CD8-positive, alpha-beta memory T cell (primary cell): ENCODE measurements at regions not wholly inside any gene's neighbourhood (a gene's known extent, or its start where the extent isn't known, plus 50 kb on each side); places are given as distances from the start of the nearest gene placed in this dataset.

Experiments
- CTCF ChIA-PET: fragments of 350-600 bp; sonication (Branson Sonifier 250); formaldehyde crosslinking; loops from one replicate; lab custom pipeline; 2021; ENCODE audit warnings: antibody characterized with exemption; lab: Charles Lee
- POLR2A ChIA-PET: fragments of 350-600 bp; sonication (Branson Sonifier 250); formaldehyde crosslinking; loops from one replicate; lab custom pipeline; 2021; ENCODE audit warnings: antibody characterized with exemption; lab: Charles Lee
- DNase-seq, 5 donors: peaks; one replicate each; pipeline versions ENCODE4 v3.0.0 to v3.0.0-alpha.2; 2020 to 2022; ENCODE audit warnings: mixed read lengths in 1 of 5
- H3K27ac ChIP-seq: one replicate; pipeline ENCODE4 v1.7.0; 2013; ENCODE audit warnings: low read depth, mild to moderate bottlenecking, low read length, moderate library complexity
- H3K27me3 ChIP-seq: 2 replicates; pipeline ENCODE4 v1.7.0; 2013; ENCODE audit warnings: low read length, mild to moderate bottlenecking; ENCODE audit not compliant: insufficient read depth, poor library complexity, severe bottlenecking
- H3K36me3 ChIP-seq: 2 replicates; pipeline ENCODE4 v1.7.0; 2013; ENCODE audit warnings: mild to moderate bottlenecking, low read length, moderate library complexity; ENCODE audit not compliant: insufficient read depth
- H3K4me1 ChIP-seq: 2 replicates; pipeline ENCODE4 v1.7.0; 2013; ENCODE audit warnings: mild to moderate bottlenecking, low read length, moderate library complexity; ENCODE audit not compliant: insufficient read depth
- H3K4me3 ChIP-seq: 2 replicates; pipeline ENCODE4 v1.7.0; 2013; ENCODE audit warnings: mild to moderate bottlenecking, low read length
- H3K9me3 ChIP-seq: 2 replicates; pipeline ENCODE4 v1.7.0; 2013; ENCODE audit warnings: mild to moderate bottlenecking, low read length
- H3K27ac Mint-ChIP-seq, 8 donors: one replicate each; pipeline ENCODE4 v1.8.0; 2020 to 2021; ENCODE audit warnings: mixed read lengths in 8 of 8, mild to moderate bottlenecking in 6 of 8, inconsistent platforms in 3 of 8, moderate library complexity in 3 of 8
- H3K27me3 Mint-ChIP-seq, 2 donors: one replicate each; pipeline ENCODE4 v1.8.0; 2020 to 2021; ENCODE audit warnings: mixed read lengths in 2 of 2, mild to moderate bottlenecking in 1 of 2, moderate library complexity in 1 of 2
- H3K36me3 Mint-ChIP-seq, 3 donors: one replicate each; pipeline ENCODE4 v1.8.0; 2020 to 2021; ENCODE audit warnings: mixed read lengths in 3 of 3, inconsistent platforms in 1 of 3, mild to moderate bottlenecking in 1 of 3
- H3K4me1 Mint-ChIP-seq, 3 donors: one replicate each; pipeline ENCODE4 v1.8.0; 2020 to 2021; ENCODE audit warnings: mixed read lengths in 3 of 3, inconsistent platforms in 1 of 3, mild to moderate bottlenecking in 1 of 3
- H3K4me3 Mint-ChIP-seq, 7 donors: one replicate each; pipeline ENCODE4 v1.8.0; 2020 to 2021; ENCODE audit warnings: mixed read lengths in 7 of 7, mild to moderate bottlenecking in 6 of 7, moderate library complexity in 4 of 7, inconsistent platforms in 2 of 7
- H3K9me3 Mint-ChIP-seq, 5 donors: one replicate each; pipeline ENCODE4 v1.8.0; 2020 to 2022; ENCODE audit warnings: mixed read lengths in 5 of 5, mild to moderate bottlenecking in 3 of 5, moderate library complexity in 2 of 5, inconsistent platforms in 1 of 5

GRCh38 chr3:163315786-163316185 lies 1762.5 kb downstream of the SI start:
- Histone ChIP-seq H3K9me3 (no peaks in the 10 kb centered on the region), H3K36me3 (no peaks in the 10 kb centered on the region), H3K27me3 (no peaks in the 10 kb centered on the region), H3K27ac (no peak overlapping the region), H3K4me3 (no peak overlapping the region), H3K4me1 (no peaks in the 10 kb centered on the region)
- H3K9me3 Mint-ChIP-seq: peaks cover 5 to 27% (median 17%) of the 10 kb centered on the region in 5 donors
- H3K4me3 Mint-ChIP-seq: no peak overlapping the region
- DNase-seq: no peak
- ChIA-PET CTCF (no interaction called here), POLR2A (no interaction called here)
- H3K27me3 Mint-ChIP-seq: no peaks in the 10 kb centered on the region
- H3K4me1 Mint-ChIP-seq: no peaks in the 10 kb centered on the region
- no peaks in the 10 kb centered on the region for H3K36me3 Mint-ChIP-seq
- no peak overlapping the region for H3K27ac Mint-ChIP-seq

GRCh38 chr3:163306405-163306804 lies 1771.9 kb downstream of the SI start:
- Mint-ChIP-seq H3K9me3 (peaks cover 13 to 47% (median 19%) of the 10 kb centered on the region in 5 donors), H3K27me3 (no peaks in the 10 kb centered on the region), H3K4me3 (no peak overlapping the region), H3K4me1 (no peaks in the 10 kb centered on the region), H3K27ac (no peak overlapping the region), H3K36me3 (no peaks in the 10 kb centered on the region)
- Histone ChIP-seq H3K27ac (no peak overlapping the region), H3K27me3 (no peaks in the 10 kb centered on the region), H3K4me1 (no peaks in the 10 kb centered on the region), H3K36me3 (no peaks in the 10 kb centered on the region), H3K9me3 (no peaks in the 10 kb centered on the region), H3K4me3 (no peak overlapping the region)
- no peak for DNase-seq
- CTCF ChIA-PET: no interaction called here
- POLR2A ChIA-PET: no interaction called here

- H3K4me1 ChIP-seq: no peaks in the 10 kb centered on the region
- no peak for DNase-seq
- no peaks in the 10 kb centered on the region for H3K9me3 ChIP-seq
- H3K4me3 Mint-ChIP-seq: no peak overlapping the region
- no peaks in the 10 kb centered on the region for H3K27me3 ChIP-seq
- ChIA-PET POLR2A (no interaction called here), CTCF (no interaction called here)
- no peaks in the 10 kb centered on the region for H3K27me3 Mint-ChIP-seq
- no peak overlapping the region for H3K27ac ChIP-seq
- H3K36me3 Mint-ChIP-seq: no peaks in the 10 kb centered on the region
- H3K9me3 Mint-ChIP-seq: peaks cover 4 to 19% (median 9%) of the 10 kb centered on the region in 5 donors
- H3K36me3 ChIP-seq: no peaks in the 10 kb centered on the region
- no peak overlapping the region for H3K27ac Mint-ChIP-seq
- no peaks in the 10 kb centered on the region for H3K4me1 Mint-ChIP-seq
- H3K4me3 ChIP-seq: no peak overlapping the region
These were observed 1777.1 kb downstream of the OTOL1 start for GRCh38 chr3:163273694-163274093.

- no peaks in the 10 kb centered on the region for H3K27me3 Mint-ChIP-seq
- H3K4me3 Mint-ChIP-seq: no peak overlapping the region
- CTCF ChIA-PET: no interaction called here
- Histone ChIP-seq H3K9me3 (no peaks in the 10 kb centered on the region), H3K4me3 (no peak overlapping the region), H3K36me3 (no peaks in the 10 kb centered on the region), H3K27ac (no peak overlapping the region), H3K4me1 (no peaks in the 10 kb centered on the region), H3K27me3 (no peaks in the 10 kb centered on the region)
- H3K27ac Mint-ChIP-seq: no peak overlapping the region
- peaks cover 3 to 44% (median 13%) of the 10 kb centered on the region in 5 donors for H3K9me3 Mint-ChIP-seq
- no peaks in the 10 kb centered on the region for H3K4me1 Mint-ChIP-seq
- no peaks in the 10 kb centered on the region for H3K36me3 Mint-ChIP-seq
- DNase-seq: no peak
- POLR2A ChIA-PET: no interaction called here
These were observed 1770.1 kb downstream of the OTOL1 start for GRCh38 chr3:163266731-163267130.

- H3K4me1 ChIP-seq: no peaks in the 10 kb centered on the region
- no peaks in the 10 kb centered on the region for H3K36me3 ChIP-seq
- H3K36me3 Mint-ChIP-seq: no peaks in the 10 kb centered on the region
- no peaks in the 10 kb centered on the region for H3K27me3 ChIP-seq
- H3K4me3 Mint-ChIP-seq: no peak overlapping the region
- no peak for DNase-seq
- CTCF ChIA-PET: no interaction called here
- no peak overlapping the region for H3K27ac ChIP-seq
- POLR2A ChIA-PET: no interaction called here
- H3K9me3 Mint-ChIP-seq: peaks cover 2 to 38% (median 6%) of the 10 kb centered on the region in 5 donors
- no peaks in the 10 kb centered on the region for H3K4me1 Mint-ChIP-seq
- no peak overlapping the region for H3K27ac Mint-ChIP-seq
- H3K9me3 ChIP-seq: no peaks in the 10 kb centered on the region
- no peak overlapping the region for H3K4me3 ChIP-seq
- no peaks in the 10 kb centered on the region for H3K27me3 Mint-ChIP-seq
These were observed 1765.0 kb downstream of the OTOL1 start for GRCh38 chr3:163261618-163262017.

GRCh38 chr3:163261056-163261455 lies 1764.4 kb downstream of the OTOL1 start:
- Histone ChIP-seq H3K4me1 (no peaks in the 10 kb centered on the region), H3K9me3 (no peaks in the 10 kb centered on the region), H3K27me3 (no peaks in the 10 kb centered on the region), H3K4me3 (no peak overlapping the region), H3K27ac (no peak overlapping the region), H3K36me3 (no peaks in the 10 kb centered on the region)
- POLR2A ChIA-PET: no interaction called here
- H3K27ac Mint-ChIP-seq: no peak overlapping the region
- no peak for DNase-seq
- no peaks in the 10 kb centered on the region for H3K36me3 Mint-ChIP-seq
- no peak overlapping the region for H3K4me3 Mint-ChIP-seq
- no peaks in the 10 kb centered on the region for H3K27me3 Mint-ChIP-seq
- CTCF ChIA-PET: no interaction called here
- H3K4me1 Mint-ChIP-seq: no peaks in the 10 kb centered on the region
- H3K9me3 Mint-ChIP-seq: peaks cover 2 to 39% (median 6%) of the 10 kb centered on the region in 5 donors

- no peaks in the 10 kb centered on the region for H3K36me3 Mint-ChIP-seq
- CTCF ChIA-PET: no interaction called here
- Histone ChIP-seq H3K4me1 (no peaks in the 10 kb centered on the region), H3K36me3 (no peaks in the 10 kb centered on the region), H3K27ac (no peak overlapping the region), H3K27me3 (no peaks in the 10 kb centered on the region), H3K9me3 (no peaks in the 10 kb centered on the region), H3K4me3 (no peak overlapping the region)
- H3K9me3 Mint-ChIP-seq: peaks cover 1 to 19% (median 5%) of the 10 kb centered on the region in 5 donors
- no peak overlapping the region for H3K27ac Mint-ChIP-seq
- no peak overlapping the region for H3K4me3 Mint-ChIP-seq
- H3K27me3 Mint-ChIP-seq: no peaks in the 10 kb centered on the region
- DNase-seq: no peak
- POLR2A ChIA-PET: no interaction called here
- no peaks in the 10 kb centered on the region for H3K4me1 Mint-ChIP-seq
These were observed 1721.7 kb downstream of the OTOL1 start for GRCh38 chr3:163218336-163218735.

GRCh38 chr3:163213838-163214237 lies 1717.2 kb downstream of the OTOL1 start:
- no peaks in the 10 kb centered on the region for H3K27me3 ChIP-seq
- CTCF ChIA-PET: no interaction called here

More at GRCh38 chr3:163213838-163214237, 1717.2 kb downstream of the OTOL1 start:
- H3K27me3 Mint-ChIP-seq: no peaks in the 10 kb centered on the region
- Histone ChIP-seq H3K4me1 (no peaks in the 10 kb centered on the region), H3K9me3 (no peaks in the 10 kb centered on the region), H3K36me3 (no peaks in the 10 kb centered on the region), H3K4me3 (no peak overlapping the region), H3K27ac (no peak overlapping the region)
- DNase-seq: no peak
- H3K36me3 Mint-ChIP-seq: no peaks in the 10 kb centered on the region
- no peak overlapping the region for H3K27ac Mint-ChIP-seq
- H3K4me1 Mint-ChIP-seq: no peaks in the 10 kb centered on the region
- POLR2A ChIA-PET: no interaction called here
- H3K9me3 Mint-ChIP-seq: peaks cover 1 to 14% (median 5%) of the 10 kb centered on the region in 5 donors
- H3K4me3 Mint-ChIP-seq: no peak overlapping the region
